Rectal smooth muscle tissue (tissue), 1 donor: ENCODE measurements at regions not wholly inside any gene's neighbourhood (a gene's known extent, or its start where the extent isn't known, plus 50 kb on each side); places are given as distances from the start of the nearest gene placed in this dataset.

Source experiments
- H3K27ac ChIP-seq: one replicate; pipeline ENCODE4 v1.7.0; 2013; ENCODE audit warnings: low read depth, low read length, inconsistent platforms
- H3K27me3 ChIP-seq: one replicate; pipeline ENCODE4 v1.7.0; 2013; ENCODE audit warnings: low read length; ENCODE audit not compliant: control insufficient read depth, insufficient read depth
- H3K36me3 ChIP-seq: one replicate; pipeline ENCODE4 v1.7.0; 2013; ENCODE audit warnings: low read length; ENCODE audit not compliant: control insufficient read depth, insufficient read depth
- H3K4me1 ChIP-seq: one replicate; pipeline ENCODE4 v1.7.0; 2013; ENCODE audit warnings: low read length; ENCODE audit not compliant: control insufficient read depth, insufficient read depth
- H3K4me3 ChIP-seq: one replicate; pipeline ENCODE4 v1.7.0; 2013; ENCODE audit warnings: low read length
- H3K9ac ChIP-seq: one replicate; pipeline ENCODE4 v1.7.0; 2013; ENCODE audit warnings: low read length

DNA sequence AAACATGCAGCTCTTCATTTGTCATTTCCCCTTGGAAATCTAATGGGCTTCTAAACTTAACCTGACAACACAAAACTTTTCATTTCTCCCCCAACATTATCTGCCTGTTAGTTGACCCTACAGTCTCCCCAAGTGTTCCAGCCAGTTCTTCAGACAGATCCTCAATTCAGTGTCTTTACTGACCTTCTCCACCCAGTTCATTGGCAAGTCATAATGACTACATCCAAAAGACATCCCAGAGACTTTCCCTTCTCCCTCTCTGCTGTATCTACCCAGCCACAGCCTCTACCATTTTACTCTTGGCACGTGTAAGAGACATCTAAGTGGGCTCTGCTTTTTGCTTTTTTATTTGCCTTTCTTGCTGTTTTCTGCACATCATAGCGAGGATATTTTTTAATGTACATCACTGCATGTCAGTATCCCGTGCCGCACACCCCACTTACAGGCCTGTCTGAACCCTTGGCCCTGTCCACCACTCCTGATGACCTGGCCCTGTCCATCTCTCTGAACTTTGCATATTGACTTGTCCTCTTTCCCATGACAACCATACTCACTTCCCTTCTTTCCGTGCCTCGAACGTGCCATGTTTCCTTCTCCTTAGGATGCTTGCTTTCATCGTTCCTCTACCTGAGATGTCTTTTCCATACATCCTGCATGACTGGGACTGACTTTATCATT, 391.9 kb downstream of the IRS2 start:
- Histone ChIP-seq H3K9ac (no peak overlapping the region), H3K27ac (no peak overlapping the region), H3K27me3 (no peaks in the 10 kb centered on the region), H3K4me3 (no peak overlapping the region), H3K36me3 (no peaks in the 10 kb centered on the region), H3K4me1 (no peaks in the 10 kb centered on the region)

DNA sequence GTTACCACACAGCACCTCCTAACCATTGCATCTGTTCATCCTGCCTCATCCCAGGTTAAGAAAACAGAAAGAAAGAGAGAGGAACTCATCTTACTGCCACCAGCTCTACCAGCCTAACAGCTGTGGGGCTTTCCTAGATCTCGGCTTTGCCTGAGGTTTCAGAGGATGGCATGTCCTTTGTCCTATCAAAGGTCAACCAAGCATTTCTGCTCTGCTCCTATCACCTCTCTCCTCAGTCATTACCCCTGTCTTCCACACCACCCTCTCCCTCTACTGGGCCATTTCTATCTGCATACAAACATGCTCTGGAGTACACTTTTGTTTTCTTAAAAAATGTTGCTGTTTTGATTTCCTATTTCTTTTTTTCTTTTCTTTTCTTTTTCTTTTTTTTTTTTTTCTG, 393.3 kb downstream of the IRS2 start:
- H3K36me3 ChIP-seq = no peaks in the 10 kb centered on the region

DNA sequence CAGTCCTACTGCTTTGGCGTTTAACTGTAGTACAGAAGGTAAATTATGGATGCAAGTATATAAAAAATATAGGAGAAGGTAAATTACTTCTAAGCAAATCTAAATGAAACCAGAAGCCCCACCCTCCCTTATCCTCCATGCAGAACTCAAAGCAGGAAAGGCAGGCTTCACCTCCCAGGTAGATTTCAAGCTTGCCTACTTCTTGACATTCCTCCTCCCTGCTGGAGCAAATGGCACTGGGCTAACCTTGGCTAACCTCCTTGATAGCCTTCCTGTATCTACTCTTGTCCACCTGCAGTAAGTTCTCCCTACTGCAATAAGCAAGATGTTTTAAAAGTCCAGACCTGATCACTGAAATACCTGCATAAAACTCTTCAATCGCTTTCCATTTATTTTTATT, 396.0 kb downstream of the IRS2 start:
- Histone ChIP-seq H3K4me1 (no peaks in the 10 kb centered on the region), H3K27ac (no peak overlapping the region), H3K9ac (no peak overlapping the region), H3K4me3 (no peak overlapping the region), H3K27me3 (no peaks in the 10 kb centered on the region), H3K36me3 (no peaks in the 10 kb centered on the region)

More for the DNA sequence above, 393.3 kb downstream of the IRS2 start:
- H3K4me3 ChIP-seq = no peak overlapping the region
- H3K9ac ChIP-seq = no peak overlapping the region
- H3K27me3 ChIP-seq = no peaks in the 10 kb centered on the region
- H3K4me1 ChIP-seq = no peaks in the 10 kb centered on the region
- H3K27ac ChIP-seq = no peak overlapping the region

- no peak overlapping the region for H3K4me3 ChIP-seq
- no peak overlapping the region for H3K27ac ChIP-seq
- no peaks in the 10 kb centered on the region for H3K27me3 ChIP-seq
- no peak overlapping the region for H3K9ac ChIP-seq
- no peaks in the 10 kb centered on the region for H3K36me3 ChIP-seq
- H3K4me1 ChIP-seq = no peaks in the 10 kb centered on the region
Measured at GRCh38 chr13:109389892-109390345, 396.5 kb downstream of the IRS2 start.

DNA sequence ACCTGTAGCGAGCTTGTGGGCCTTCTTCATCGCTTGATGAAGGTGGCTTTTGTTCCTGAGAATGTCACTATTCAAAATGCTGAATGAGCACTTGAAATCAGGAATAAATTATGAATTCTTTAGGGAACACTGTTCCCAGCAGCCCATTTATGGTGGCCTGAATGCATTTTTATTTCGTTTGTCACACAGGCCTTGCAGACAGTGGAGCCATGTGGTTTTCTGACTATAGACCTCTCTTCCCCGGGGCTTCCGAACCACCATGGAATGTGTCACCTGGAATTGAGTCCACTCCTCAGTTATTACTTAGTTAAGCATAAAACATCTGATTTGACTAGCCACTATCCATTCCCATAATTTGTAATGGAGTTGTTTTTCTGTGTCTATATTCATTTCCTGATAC, 396.9 kb downstream of the IRS2 start:
- H3K4me3 ChIP-seq = no peak overlapping the region
- H3K9ac ChIP-seq = no peak overlapping the region
- no peaks in the 10 kb centered on the region for H3K4me1 ChIP-seq
- H3K36me3 ChIP-seq = no peaks in the 10 kb centered on the region
- H3K27ac ChIP-seq = no peak overlapping the region
- no peaks in the 10 kb centered on the region for H3K27me3 ChIP-seq

GRCh38 chr13:109387471-109387870, 398.9 kb downstream of the IRS2 start:
- Histone ChIP-seq H3K36me3 (no peaks in the 10 kb centered on the region), H3K9ac (no peak overlapping the region), H3K27ac (no peak overlapping the region), H3K4me1 (no peaks in the 10 kb centered on the region), H3K4me3 (no peak overlapping the region), H3K27me3 (no peaks in the 10 kb centered on the region)

DNA sequence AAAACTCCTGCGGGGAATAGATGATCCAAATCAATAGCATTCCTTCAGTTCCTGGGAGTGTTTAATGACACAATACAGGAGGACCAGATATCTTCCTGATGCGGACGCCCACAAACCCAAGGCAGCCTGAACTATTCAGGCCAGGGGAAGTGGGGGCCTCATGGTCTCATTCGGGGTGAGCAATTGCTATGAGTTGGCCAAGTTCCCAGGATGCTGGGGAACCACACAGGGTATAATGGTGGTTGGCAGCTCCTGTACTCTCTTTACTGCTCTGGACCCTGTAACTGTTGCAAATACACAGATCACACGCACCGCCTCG, 401.2 kb downstream of the IRS2 start:
- no peak overlapping the region for H3K27ac ChIP-seq
- no peaks in the 10 kb centered on the region for H3K4me1 ChIP-seq
- no peaks in the 10 kb centered on the region for H3K27me3 ChIP-seq
- H3K36me3 ChIP-seq = no peaks in the 10 kb centered on the region
- no peak overlapping the region for H3K9ac ChIP-seq
- H3K4me3 ChIP-seq = no peak overlapping the region

GRCh38 chr13:109384491-109385241, 401.7 kb downstream of the IRS2 start:
- H3K4me3 ChIP-seq = no peak overlapping the region
- no peaks in the 10 kb centered on the region for H3K4me1 ChIP-seq
- H3K27me3 ChIP-seq = no peaks in the 10 kb centered on the region
- H3K27ac ChIP-seq = no peak overlapping the region
- H3K9ac ChIP-seq = no peak overlapping the region
- no peaks in the 10 kb centered on the region for H3K36me3 ChIP-seq

DNA sequence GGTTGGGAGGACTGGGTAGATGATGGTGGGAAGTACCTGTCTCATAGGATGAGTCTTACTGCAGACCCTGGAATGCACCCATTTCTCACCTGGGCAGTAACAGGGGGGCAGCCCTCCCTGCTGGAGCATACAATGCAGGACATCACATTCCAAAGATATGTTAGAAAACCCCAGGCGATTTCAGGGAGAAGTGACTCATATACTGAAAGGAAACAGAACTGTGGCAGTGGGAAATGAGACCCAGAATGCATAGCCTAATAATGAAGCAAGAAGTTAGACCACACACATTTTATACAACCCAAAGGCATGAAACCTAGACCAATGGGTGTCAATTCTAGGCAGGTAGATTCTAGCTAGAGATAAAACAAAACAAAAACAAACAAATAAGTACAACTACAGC, 402.7 kb downstream of the IRS2 start:
- Histone ChIP-seq H3K27ac (no peak overlapping the region), H3K9ac (no peak overlapping the region), H3K4me3 (no peak overlapping the region), H3K27me3 (no peaks in the 10 kb centered on the region), H3K36me3 (no peaks in the 10 kb centered on the region), H3K4me1 (no peaks in the 10 kb centered on the region)

DNA sequence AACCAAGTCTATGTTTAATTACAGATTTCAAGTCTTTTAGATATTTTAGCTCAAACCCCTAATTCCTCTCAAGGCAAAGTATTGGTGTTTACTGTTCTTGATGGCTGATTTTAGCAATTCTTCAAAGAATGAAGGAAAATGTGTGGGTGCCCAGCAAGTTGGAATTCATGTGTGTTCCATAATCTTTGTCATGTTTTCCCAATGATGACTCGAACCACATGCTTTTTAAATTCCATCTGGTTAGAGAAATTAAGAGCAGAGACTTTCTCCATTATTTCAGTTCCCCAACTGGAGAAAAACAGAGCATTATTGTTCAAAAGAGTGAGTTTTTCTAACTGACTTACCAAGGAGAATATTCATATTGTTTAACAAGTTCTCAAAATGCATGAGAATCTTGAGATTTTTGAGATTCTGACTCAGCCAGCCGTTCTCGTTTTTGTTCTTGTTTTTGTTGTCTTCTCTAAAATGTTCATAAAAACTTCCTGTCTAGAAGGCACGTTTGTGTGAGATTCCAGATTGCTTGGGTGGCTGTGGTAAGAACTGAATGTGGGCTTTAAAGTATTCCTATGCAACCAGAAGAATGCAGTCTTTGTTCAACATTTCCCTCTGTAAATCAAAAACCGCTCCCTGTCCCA, 404.7 kb downstream of the IRS2 start:
- Histone ChIP-seq H3K36me3 (no peaks in the 10 kb centered on the region), H3K4me1 (no peaks in the 10 kb centered on the region), H3K27ac (no peak overlapping the region), H3K4me3 (no peak overlapping the region), H3K9ac (no peak overlapping the region), H3K27me3 (no peaks in the 10 kb centered on the region)

GRCh38 chr13:109380457-109380856, 405.9 kb downstream of the IRS2 start:
- no peak overlapping the region for H3K27ac ChIP-seq
- no peaks in the 10 kb centered on the region for H3K4me1 ChIP-seq
- H3K4me3 ChIP-seq = no peak overlapping the region
- H3K36me3 ChIP-seq = no peaks in the 10 kb centered on the region
- no peaks in the 10 kb centered on the region for H3K27me3 ChIP-seq
- H3K9ac ChIP-seq = no peak overlapping the region

DNA sequence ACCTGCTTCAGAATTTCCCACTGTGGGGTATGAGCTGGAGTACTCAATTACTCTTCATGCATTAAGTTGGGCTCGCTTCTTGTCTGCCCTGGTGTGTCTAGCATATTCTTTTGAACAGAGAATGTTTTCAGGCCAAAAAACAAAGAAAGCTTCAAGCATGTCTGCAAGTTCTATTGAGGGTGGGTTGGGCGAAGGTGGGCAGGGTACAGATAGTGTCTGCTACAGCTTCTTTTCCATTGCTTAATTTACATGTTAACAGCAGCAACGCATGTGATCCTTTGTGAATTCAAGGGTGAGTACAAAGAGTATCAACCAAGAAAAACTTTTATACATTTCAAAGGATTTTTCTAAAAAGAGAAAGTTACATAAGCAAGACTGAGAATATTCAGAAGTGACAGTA, 406.5 kb downstream of the IRS2 start:
- Histone ChIP-seq H3K4me3 (no peak overlapping the region), H3K36me3 (no peaks in the 10 kb centered on the region), H3K9ac (no peak overlapping the region), H3K27me3 (no peaks in the 10 kb centered on the region), H3K27ac (no peak overlapping the region), H3K4me1 (no peaks in the 10 kb centered on the region)

GRCh38 chr13:109376936-109377335, 409.4 kb downstream of the IRS2 start:
- Histone ChIP-seq H3K4me1 (no peaks in the 10 kb centered on the region), H3K27me3 (no peaks in the 10 kb centered on the region), H3K4me3 (no peak overlapping the region), H3K9ac (no peak overlapping the region), H3K27ac (no peak overlapping the region), H3K36me3 (no peaks in the 10 kb centered on the region)
